ES-I3 (cell line): ENCODE measurements at regions not wholly inside any gene's neighbourhood (a gene's known extent, or its start where the extent isn't known, plus 50 kb on each side); places are given as distances from the start of the nearest gene placed in this dataset.

Experiments used
- H3K36me3 ChIP-seq: 2 replicates; pipeline ENCODE4 v1.6.1; 2013; ENCODE audit warnings: mild to moderate bottlenecking, low read length, control low read depth, moderate library complexity; ENCODE audit not compliant: insufficient read depth
- H3K4me1 ChIP-seq: 2 replicates; pipeline ENCODE4 v1.6.1; 2013; ENCODE audit warnings: mild to moderate bottlenecking, control low read depth, low read length; ENCODE audit not compliant: insufficient read depth
- H3K9ac ChIP-seq: 2 replicates; pipeline ENCODE4 v1.6.1; 2013; ENCODE audit warnings: low read depth, mild to moderate bottlenecking, low read length, moderate library complexity
- H3K9me3 ChIP-seq: 2 replicates; pipeline ENCODE4 v1.6.1; 2013; ENCODE audit warnings: mild to moderate bottlenecking, low read length, moderate library complexity; ENCODE audit not compliant: control insufficient read depth, insufficient read depth

DNA sequence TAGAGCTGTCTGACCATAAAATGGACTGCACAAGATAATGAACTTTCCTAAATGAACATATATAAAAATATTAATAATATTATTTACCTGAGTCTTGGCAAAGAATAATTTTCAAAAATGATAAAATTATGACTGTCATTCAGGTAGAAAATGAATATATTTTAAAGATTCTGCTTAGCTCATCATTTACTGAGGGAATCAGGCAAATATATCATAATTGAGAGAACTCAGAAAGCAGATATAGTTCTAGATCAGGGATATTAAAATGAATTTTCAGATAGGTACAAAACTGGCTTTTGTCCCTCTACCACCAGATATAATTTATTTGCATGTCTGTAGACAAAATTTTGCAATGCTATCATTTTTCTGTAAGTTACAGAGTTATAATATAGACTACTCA lies 86.1 kb upstream of the CPM start:
- H3K9me3 ChIP-seq: peaks cover 4% of the 10 kb centered on the region; the same call in 1 of the 2 replicates
- H3K4me1 ChIP-seq: no peaks in the 10 kb centered on the region
- H3K9ac ChIP-seq: no peak overlapping the region
- H3K36me3 ChIP-seq: no peaks in the 10 kb centered on the region

DNA sequence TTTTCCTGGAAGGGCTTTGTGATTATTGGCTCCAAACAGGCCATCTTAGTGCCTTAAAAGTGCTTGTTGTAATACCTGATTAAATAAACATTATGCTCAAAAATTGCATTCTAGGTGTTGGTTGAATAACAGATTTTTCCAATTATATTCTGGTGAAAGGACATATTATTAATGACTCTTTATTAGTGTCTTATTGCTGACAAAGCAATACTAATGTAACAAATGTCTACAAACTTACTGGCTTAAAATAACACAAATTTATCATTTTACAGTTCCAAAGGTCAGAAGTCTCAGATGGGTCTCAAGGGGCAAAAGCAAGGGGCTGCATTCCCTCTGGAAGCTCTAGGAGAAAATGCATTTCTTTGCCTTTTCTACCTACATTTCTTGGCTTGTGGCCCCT lies 86.9 kb upstream of the CPM start:
- Histone ChIP-seq H3K9ac (no peak overlapping the region), H3K9me3 (peaks cover 4% of the 10 kb centered on the region; the same call in 1 of the 2 replicates), H3K36me3 (no peaks in the 10 kb centered on the region), H3K4me1 (no peaks in the 10 kb centered on the region)

DNA sequence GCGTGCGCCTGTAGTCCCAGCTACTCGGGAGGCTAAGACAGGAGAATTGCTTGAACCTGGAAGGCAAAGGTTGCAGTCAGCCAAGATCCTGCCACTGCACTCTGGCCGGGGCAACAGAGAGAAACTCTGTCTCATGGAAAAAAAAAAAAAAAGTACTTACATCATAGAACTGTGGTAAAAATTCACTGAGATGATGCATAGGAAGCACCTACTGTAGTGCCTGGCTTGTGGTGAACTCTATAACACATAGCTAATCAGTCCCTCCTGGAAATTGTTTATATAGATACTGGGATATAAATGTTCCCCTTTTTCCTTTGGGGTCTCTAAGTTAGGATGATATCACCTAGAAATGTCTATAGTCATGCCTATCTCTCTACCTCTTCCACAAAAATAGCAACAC lies 89.7 kb upstream of the CPM start:
- Histone ChIP-seq H3K9ac (no peak overlapping the region), H3K9me3 (peaks cover 4% of the 10 kb centered on the region; the same call in 1 of the 2 replicates), H3K36me3 (no peaks in the 10 kb centered on the region), H3K4me1 (no peaks in the 10 kb centered on the region)

DNA sequence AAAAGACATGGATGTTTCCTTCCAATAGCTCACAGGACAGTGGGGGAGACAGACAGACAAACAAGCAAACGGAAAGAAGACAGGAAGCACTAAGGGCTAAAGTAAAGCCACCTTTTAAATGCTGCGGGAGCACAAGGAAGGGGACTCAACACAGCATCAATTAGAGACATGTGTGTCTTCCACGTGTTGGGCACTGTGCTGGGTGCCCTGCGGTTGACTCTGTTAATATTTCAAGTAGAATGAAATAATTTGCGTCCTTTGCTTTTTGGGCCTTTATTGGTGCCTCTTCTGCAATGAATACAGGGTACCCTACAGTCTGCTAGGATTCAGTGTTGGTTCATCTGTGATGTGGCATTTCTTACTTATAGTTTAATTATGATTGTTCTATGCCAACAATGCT lies 90.9 kb upstream of the CPM start:
- Histone ChIP-seq H3K4me1 (no peaks in the 10 kb centered on the region), H3K36me3 (no peaks in the 10 kb centered on the region), H3K9me3 (peaks cover 4% of the 10 kb centered on the region; the same call in 1 of the 2 replicates), H3K9ac (no peak overlapping the region)

DNA sequence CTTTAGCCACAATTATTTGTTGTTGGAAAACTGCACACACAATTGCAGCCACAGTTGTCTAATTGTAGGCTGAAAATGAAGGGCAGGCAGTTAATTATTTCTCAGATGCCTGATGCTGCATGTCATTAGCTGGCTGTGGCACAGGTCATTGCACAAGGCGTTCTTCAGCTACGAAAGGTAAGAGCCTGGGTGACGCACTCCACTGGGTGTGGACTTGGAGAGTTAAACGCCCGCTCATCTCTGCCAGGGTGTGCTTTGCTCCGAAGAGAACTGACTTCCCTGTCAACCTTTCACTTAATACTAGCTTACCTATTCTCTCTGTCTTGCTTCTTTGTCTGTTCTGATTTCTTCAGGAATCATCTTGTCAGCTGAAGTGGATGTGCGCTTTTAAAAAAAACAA lies 91.4 kb upstream of the CPM start:
- no peak overlapping the region for H3K9ac ChIP-seq

DNA sequence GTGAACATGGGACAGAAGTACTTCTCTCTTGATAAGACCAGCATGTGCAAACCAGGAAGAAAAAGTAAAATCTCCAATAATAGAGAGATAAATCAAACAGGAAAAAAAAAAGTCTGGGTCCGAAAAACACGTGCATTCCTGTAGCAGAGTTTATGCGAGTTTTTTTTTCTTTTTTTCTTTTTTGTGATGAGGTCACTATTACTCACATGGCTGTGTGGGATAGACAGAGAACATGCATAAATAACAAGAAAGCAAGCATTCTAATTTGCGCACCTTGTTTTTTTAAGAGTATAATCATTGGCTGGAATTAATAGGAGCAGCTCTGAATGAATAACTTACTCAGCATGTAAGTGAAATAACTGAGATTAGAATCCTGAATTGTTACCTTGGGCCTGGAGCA lies 91.9 kb upstream of the CPM start:
- H3K9ac ChIP-seq: no peak overlapping the region
- H3K4me1 ChIP-seq: no peaks in the 10 kb centered on the region
- H3K9me3 ChIP-seq: peaks cover 4% of the 10 kb centered on the region; the same call in 1 of the 2 replicates
- H3K36me3 ChIP-seq: no peaks in the 10 kb centered on the region

More for the DNA sequence above, 91.4 kb upstream of the CPM start:
- H3K4me1 ChIP-seq: no peaks in the 10 kb centered on the region
- H3K9me3 ChIP-seq: peaks cover 4% of the 10 kb centered on the region; the same call in 1 of the 2 replicates
- no peaks in the 10 kb centered on the region for H3K36me3 ChIP-seq

DNA sequence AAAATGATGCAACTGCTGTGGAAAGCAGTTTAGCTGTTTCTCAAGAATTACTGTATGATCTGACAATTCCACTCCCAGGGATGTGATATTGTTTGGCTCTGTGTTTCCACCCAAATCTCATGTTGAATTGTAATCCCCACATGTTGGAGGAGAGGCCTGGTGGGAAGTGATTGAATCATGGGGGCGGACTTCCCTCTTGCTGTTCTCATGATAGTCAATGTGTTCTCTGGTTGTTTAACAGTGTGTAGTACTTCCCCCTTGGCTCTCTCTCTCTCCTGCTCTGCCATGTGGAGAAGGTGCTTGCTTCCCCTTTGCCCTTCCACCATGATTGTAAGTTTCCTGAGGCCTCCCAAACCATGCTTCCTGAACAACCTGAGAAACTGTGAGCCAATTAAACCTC lies 93.4 kb upstream of the CPM start:
- no peaks in the 10 kb centered on the region for H3K4me1 ChIP-seq
- no peaks in the 10 kb centered on the region for H3K36me3 ChIP-seq
- H3K9ac ChIP-seq: no peak overlapping the region
- no peaks in the 10 kb centered on the region for H3K9me3 ChIP-seq

DNA sequence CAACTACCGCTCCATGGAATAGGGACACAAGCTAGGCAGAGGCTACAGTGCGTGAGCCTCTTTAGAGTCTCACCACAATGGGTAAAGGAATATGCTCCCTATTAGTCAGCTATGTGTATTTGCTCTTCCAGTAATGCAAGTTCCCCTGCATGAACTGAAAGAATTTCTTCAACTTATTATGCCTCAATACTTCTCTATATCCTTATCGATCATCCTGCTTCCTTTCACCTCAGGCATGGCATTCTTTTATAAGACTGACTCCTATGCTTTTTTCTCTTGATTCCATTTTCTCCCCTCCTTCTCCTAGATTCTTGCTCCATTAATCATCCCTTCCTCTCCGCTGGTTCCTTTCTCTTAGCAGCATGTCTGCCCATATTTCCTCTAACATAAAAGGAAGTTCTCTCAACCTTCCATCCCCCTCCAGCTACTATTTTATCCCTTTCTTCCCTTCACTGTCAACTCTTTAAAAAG lies 94.5 kb upstream of the CPM start:
- Histone ChIP-seq H3K4me1 (no peaks in the 10 kb centered on the region), H3K9me3 (no peaks in the 10 kb centered on the region), H3K9ac (no peak overlapping the region), H3K36me3 (no peaks in the 10 kb centered on the region)

DNA sequence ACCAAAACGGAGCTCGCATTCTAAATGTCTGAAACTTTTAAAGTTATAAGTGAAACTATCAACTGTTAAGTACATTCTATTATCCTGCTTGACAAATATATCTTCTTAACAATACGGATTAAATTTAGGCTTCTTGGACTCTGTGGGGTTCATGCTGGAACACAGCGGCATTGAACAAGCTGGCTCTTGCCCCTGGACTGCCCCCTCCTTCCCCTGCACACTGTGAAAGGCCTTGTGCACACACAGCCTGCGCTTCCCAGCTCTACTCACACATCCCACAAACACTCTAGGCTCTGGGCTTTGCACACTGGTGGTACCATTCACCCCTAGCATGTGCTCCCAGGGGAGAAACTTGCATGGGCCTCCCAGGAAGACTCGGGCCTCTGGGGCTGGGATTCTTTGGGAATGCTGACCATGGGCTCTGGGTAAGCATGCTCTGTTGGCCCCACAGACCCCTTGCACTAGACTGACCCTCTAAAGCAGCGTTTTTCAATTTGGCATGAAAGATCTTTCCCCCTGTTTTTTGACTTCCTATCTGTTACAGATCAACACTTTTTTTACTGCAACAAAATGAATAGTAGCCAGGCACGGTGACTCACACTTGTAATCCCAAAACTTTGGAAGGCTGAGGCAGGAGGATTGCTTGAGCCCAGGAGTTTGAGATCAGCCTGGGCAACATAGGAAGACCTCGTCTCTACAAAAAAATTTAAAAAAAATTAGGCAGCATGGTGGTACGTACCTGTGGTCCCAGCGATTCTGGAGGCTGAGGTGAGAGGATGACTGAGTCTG lies 96.2 kb upstream of the CPM start:
- H3K9me3 ChIP-seq: no peaks in the 10 kb centered on the region
- H3K4me1 ChIP-seq: no peaks in the 10 kb centered on the region
- no peaks in the 10 kb centered on the region for H3K36me3 ChIP-seq
- H3K9ac ChIP-seq: no peak overlapping the region

DNA sequence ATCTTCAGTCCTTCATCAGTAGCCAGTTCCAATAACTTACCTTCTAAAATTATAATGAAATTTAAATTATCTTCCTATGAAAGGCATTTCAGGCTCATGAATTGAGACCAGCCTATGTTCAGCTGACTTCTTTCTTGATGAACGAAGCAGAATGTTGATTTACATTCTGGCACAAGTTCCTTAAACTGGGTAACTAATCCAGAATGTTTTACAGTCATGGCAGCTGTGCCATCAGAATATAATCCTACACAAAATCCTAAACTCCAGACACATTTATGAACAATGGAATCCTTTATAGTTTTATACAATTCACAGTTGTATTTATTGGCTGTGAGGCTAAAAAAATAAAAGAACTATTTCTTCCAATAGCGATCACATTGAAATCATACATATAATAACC lies 97.3 kb upstream of the CPM start:
- no peaks in the 10 kb centered on the region for H3K9me3 ChIP-seq
- no peak overlapping the region for H3K9ac ChIP-seq
- H3K4me1 ChIP-seq: no peaks in the 10 kb centered on the region
- no peaks in the 10 kb centered on the region for H3K36me3 ChIP-seq

DNA sequence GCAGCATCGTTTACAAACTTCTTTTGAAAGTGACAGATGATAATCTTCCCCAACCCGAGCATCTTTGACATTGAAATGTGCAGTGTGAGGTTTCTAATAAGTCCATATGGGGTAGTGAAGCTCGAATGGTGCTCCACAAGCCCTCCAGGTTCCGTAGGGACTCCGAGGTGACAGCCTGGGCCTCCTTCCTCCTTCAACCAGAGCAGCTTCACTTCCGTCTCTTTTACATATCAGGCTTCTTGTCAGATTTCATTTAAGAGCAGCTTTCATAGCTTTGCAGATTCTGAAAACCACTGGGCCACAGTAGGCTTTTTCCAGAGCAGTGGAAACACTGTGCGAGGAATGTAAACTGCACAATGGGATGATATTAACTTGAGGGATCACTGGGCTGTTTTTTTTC lies 103.6 kb upstream of the CPM start:
- Histone ChIP-seq H3K9me3 (no peaks in the 10 kb centered on the region), H3K4me1 (no peaks in the 10 kb centered on the region), H3K9ac (no peak overlapping the region), H3K36me3 (no peaks in the 10 kb centered on the region)

DNA sequence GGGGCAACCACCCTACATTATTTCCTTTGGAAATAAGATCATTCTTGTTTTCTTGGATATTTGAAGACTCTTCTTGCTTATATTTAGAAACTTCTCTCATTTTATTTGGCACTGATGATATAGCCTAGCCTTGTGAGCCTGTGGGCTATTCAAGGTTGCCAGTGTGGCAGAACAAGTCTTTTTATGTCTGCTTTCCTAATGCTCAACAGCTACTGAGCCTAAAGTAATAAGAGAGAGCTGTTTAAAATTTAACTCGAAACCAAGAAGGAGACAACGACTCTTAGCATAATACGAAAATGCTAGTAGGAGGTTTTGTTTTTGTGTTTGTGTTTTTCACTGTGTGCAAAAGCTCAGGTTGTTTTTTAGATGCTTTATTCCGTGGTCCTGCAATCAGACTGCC lies 104.0 kb upstream of the CPM start:
- Histone ChIP-seq H3K9ac (no peak overlapping the region), H3K36me3 (no peaks in the 10 kb centered on the region), H3K9me3 (no peaks in the 10 kb centered on the region), H3K4me1 (no peaks in the 10 kb centered on the region)

DNA sequence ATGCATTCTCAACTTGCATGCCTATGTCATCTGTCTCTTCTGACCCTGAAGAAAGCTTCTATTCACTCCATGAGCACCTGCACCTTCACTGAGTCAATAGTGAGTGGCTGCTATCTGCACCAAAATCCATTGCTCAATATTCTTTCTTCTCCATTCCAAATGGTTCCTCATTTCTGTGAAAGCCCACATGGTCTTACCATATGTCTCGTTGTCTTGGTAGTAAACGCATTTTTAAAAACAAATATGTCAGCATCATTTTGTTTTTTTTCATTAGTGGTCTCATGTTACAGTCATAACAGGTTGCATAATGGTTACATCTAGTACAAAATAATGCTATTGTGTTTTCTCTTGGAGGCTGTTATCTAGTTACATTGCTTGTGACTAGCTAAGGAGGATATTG lies 106.9 kb upstream of the CPM start:
- Histone ChIP-seq H3K4me1 (peaks cover 6% of the 10 kb centered on the region; the same call in 1 of the 2 replicates), H3K9me3 (no peaks in the 10 kb centered on the region), H3K36me3 (no peaks in the 10 kb centered on the region), H3K9ac (no peak overlapping the region)

DNA sequence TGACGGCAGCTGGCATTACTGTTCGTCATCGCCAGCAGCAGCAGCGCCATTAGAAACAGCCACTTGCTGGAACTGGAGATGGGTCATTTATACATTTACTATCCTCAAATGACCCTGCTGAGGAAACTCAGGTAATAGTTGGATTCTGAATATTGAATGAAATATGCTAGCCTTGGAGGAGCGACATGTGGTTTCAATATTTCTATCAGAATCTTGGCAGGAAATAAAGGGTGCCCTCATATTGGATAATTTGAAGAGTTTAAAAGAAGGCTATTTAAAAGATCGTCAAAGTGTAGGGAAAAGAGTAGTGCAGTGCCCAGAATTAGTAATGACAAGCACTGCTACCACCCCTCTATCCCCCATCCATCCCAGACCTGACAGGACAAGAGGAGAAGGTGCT lies 109.6 kb upstream of the CPM start:
- Histone ChIP-seq H3K9me3 (no peaks in the 10 kb centered on the region), H3K36me3 (no peaks in the 10 kb centered on the region), H3K4me1 (peaks cover 8% of the 10 kb centered on the region; the same call in 1 of the 2 replicates), H3K9ac (no peak overlapping the region)

DNA sequence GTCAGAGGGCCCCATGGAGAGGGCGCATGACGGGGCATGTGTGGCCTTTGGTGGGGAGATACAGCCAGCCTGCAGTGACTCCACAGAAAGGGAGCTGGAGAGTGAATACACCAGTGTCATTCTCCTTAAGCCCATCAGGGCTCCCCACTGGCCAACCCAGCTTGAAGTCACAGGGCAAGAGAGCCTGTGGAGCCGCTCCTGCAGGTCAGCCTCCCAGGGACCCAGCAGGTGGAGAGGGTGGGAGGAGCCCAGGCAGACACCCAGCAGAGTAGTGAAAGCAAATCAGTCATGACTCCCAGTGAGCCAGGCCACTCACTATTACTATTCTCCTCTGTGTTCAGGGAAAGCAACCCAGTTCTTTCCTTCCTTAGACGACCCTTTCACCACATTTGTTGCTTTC lies 110.0 kb upstream of the CPM start:
- H3K4me1 ChIP-seq: peaks cover 8% of the 10 kb centered on the region; the same call in 1 of the 2 replicates
- no peaks in the 10 kb centered on the region for H3K36me3 ChIP-seq
- H3K9ac ChIP-seq: no peak overlapping the region
- no peaks in the 10 kb centered on the region for H3K9me3 ChIP-seq
